Mesendoderm (in vitro differentiated cells): ENCODE measurements at regions not wholly inside any gene's neighbourhood (a gene's known extent, or its start where the extent isn't known, plus 50 kb on each side); places are given as distances from the start of the nearest gene placed in this dataset.

Source experiments
- DNase-seq: peaks from one replicate; pipeline ENCODE4 v3.0.0; 2013
- H2AK5ac ChIP-seq: 2 replicates; pipeline ENCODE4 v1.6.1; 2013; ENCODE audit warnings: low read length, inconsistent platforms
- H2BK120ac ChIP-seq: 2 replicates; pipeline ENCODE4 v1.6.1; 2013; ENCODE audit warnings: low read depth, mild to moderate bottlenecking, low read length, moderate library complexity, mixed read lengths
- H2BK15ac ChIP-seq: replicated peaks from 2 replicates; pipeline ENCODE4 v1.6.1; 2013; ENCODE audit warnings: low read depth, mild to moderate bottlenecking, moderate library complexity
- H2BK5ac ChIP-seq: 2 replicates; pipeline ENCODE4 v1.6.1; 2013; ENCODE audit warnings: low read length, inconsistent platforms
- H3K18ac ChIP-seq: 2 replicates; pipeline ENCODE4 v1.6.1; 2013; ENCODE audit warnings: mild to moderate bottlenecking, low read length, mixed read lengths
- H3K23ac ChIP-seq: one replicate; pipeline ENCODE4 v1.6.1; 2013; ENCODE audit warnings: low read length
- H3K27ac ChIP-seq: 2 replicates; pipeline ENCODE4 v1.5.1; 2013; ENCODE audit warnings: low read depth, mild to moderate bottlenecking, inconsistent platforms, low read length, moderate library complexity
- H3K27me3 ChIP-seq: 2 replicates; pipeline ENCODE4 v1.6.1; 2013; ENCODE audit warnings: low read length, control low read depth, mild to moderate bottlenecking, inconsistent platforms; ENCODE audit not compliant: insufficient read depth, poor library complexity
- H3K36me3 ChIP-seq: 2 replicates; pipeline ENCODE4 v1.6.1; 2013; ENCODE audit warnings: low read length, inconsistent platforms; ENCODE audit not compliant: control insufficient read depth, insufficient read depth
- H3K4ac ChIP-seq: one replicate; pipeline ENCODE4 v1.6.1; 2013; ENCODE audit warnings: low read depth, mild to moderate bottlenecking, low read length, moderate library complexity
- H3K4me1 ChIP-seq: 2 replicates; pipeline ENCODE4 v1.6.1; 2013; ENCODE audit warnings: low read depth, low read length, inconsistent platforms; ENCODE audit not compliant: control insufficient read depth
- H3K4me2 ChIP-seq: 2 replicates; pipeline ENCODE4 v1.6.1; 2013; ENCODE audit warnings: low read length
- H3K4me3 ChIP-seq: 2 replicates; pipeline ENCODE4 v1.5.1; 2013; ENCODE audit warnings: mild to moderate bottlenecking, low read length
- H3K56ac ChIP-seq: one replicate; pipeline ENCODE4 v1.6.1; 2013; ENCODE audit warnings: low read length
- H3K79me1 ChIP-seq: 2 replicates; pipeline ENCODE4 v1.6.1; 2013; ENCODE audit warnings: low read length, inconsistent platforms
- H3K79me2 ChIP-seq: 2 replicates; pipeline ENCODE4 v1.6.1; 2013; ENCODE audit warnings: mild to moderate bottlenecking, low read length; ENCODE audit not compliant: control insufficient read depth, insufficient read depth
- H3K9ac ChIP-seq: 2 replicates; pipeline ENCODE4 v1.6.1; 2013; ENCODE audit warnings: low read length, inconsistent platforms
- H4K5ac ChIP-seq: one replicate; pipeline ENCODE4 v1.6.1; 2013; ENCODE audit warnings: low read length
- H4K8ac ChIP-seq: one replicate; pipeline ENCODE4 v1.6.1; 2013; ENCODE audit warnings: low read depth, mild to moderate bottlenecking, control low read depth, low read length, moderate library complexity
- WGBS: extraction: QIAGEN DNeasy Blood & Tissue Kit; methylation state at CpG from one replicate; pipeline ENCODE4 v1.1.7; 2013; ENCODE audit warnings: low lambda C conversion rate, missing lambda C conversion rate; ENCODE audit not compliant: insufficient coverage; ENCODE audit errors: extremely low coverage; 5-methylcytosine and 5-hydroxymethylcytosine counted together

- Histone ChIP-seq H3K4me1 (no peaks in the 10 kb centered on the region), H3K56ac (no peak overlapping the region), H3K27me3 (no peaks in the 10 kb centered on the region), H3K4me3 (no peak overlapping the region), H3K4me2 (no peak overlapping the region), H3K23ac (no peak overlapping the region), H2BK5ac (no peak overlapping the region), H4K8ac (no peak overlapping the region), H4K5ac (no peak overlapping the region), H3K79me1 (no peaks in the 10 kb centered on the region), H3K36me3 (no peaks in the 10 kb centered on the region), H2BK120ac (no peak overlapping the region), H2AK5ac (no peak overlapping the region), H3K18ac (no peak overlapping the region), H3K79me2 (no peaks in the 10 kb centered on the region), H3K4ac (no peak overlapping the region), H3K9ac (no peak overlapping the region), H3K27ac (no peak overlapping the region), H2BK15ac (no peak overlapping the region)
- WGBS, result no CpG with 5 or more reads among the region's 3 CpGs
- DNase-seq, result no peak
Observed at GRCh38 chr1:60173729-60174505, 100.3 kb upstream of the C1orf87 start.

- Histone ChIP-seq H3K79me2 (no peaks in the 10 kb centered on the region), H2BK120ac (no peak overlapping the region), H3K9ac (no peak overlapping the region), H2BK5ac (no peak overlapping the region), H3K79me1 (no peaks in the 10 kb centered on the region), H3K4me1 (no peaks in the 10 kb centered on the region), H3K18ac (no peak overlapping the region), H3K36me3 (no peaks in the 10 kb centered on the region), H3K4me2 (no peak overlapping the region), H3K56ac (no peak overlapping the region), H3K23ac (no peak overlapping the region), H3K4me3 (no peak overlapping the region), H3K27me3 (no peaks in the 10 kb centered on the region), H3K27ac (no peak overlapping the region), H2BK15ac (no peak overlapping the region), H4K5ac (no peak overlapping the region), H3K4ac (no peak overlapping the region), H4K8ac (no peak overlapping the region), H2AK5ac (no peak overlapping the region)
- WGBS, result 100% methylated on average over 2 of the region's 2 CpGs
- no peak for DNase-seq
Observed at GRCh38 chr1:60173006-60173405, 99.4 kb upstream of the C1orf87 start.

DNA sequence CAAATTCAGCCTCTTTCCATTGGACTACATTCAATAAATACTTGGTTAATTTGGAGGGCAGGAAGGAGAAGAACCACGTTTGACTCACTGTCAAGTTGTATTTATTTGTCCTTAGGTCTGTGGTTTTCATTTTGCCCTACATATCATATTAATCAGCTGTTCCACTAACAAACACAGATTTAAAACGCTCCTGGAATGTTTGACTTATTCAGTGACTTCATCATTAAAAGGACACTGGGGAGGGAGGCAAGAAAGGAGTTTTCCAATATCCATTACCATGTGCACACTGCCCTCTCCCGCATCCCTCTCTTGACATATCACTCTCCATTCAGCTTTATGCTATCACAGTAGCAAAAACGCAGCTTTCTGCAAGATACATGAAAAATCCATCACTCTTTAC, 98.2 kb upstream of the C1orf87 start:
- no peak for DNase-seq
- no peaks in the 10 kb centered on the region for H3K4me1 ChIP-seq

DNA sequence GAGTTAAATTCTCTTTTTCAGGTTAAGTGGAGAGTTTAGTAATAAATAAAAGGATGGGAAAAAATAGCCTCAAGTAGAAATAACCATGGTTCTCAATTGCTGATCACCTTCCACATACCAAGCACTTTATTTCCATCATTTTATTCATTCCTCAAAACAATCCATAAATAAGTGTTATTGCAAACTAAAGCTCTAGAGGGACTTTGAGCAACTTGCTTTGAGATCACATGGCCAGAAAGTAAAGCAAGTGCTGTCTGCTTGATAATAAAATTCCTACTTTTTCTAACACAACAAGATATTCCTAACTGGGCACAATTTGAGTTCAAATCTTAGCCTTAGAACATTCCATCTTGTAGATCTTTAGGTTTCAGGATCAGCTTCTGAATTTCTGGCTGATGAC, 97.1 kb upstream of the C1orf87 start:
- no peak overlapping the region for H3K9ac ChIP-seq
- no peak for DNase-seq
- no peaks in the 10 kb centered on the region for H3K36me3 ChIP-seq
- H4K5ac ChIP-seq, result no peak overlapping the region
- no peak overlapping the region for H3K23ac ChIP-seq
- H3K4me3 ChIP-seq, result no peak overlapping the region
- no peak overlapping the region for H2AK5ac ChIP-seq
- no peak overlapping the region for H3K27ac ChIP-seq
- H2BK5ac ChIP-seq, result no peak overlapping the region
- no peaks in the 10 kb centered on the region for H3K79me1 ChIP-seq
- no peak overlapping the region for H4K8ac ChIP-seq
- no peaks in the 10 kb centered on the region for H3K27me3 ChIP-seq
- no peak overlapping the region for H3K18ac ChIP-seq
- no peak overlapping the region for H2BK120ac ChIP-seq
- H3K4me1 ChIP-seq, result no peaks in the 10 kb centered on the region
- H3K79me2 ChIP-seq, result no peaks in the 10 kb centered on the region
- no peak overlapping the region for H3K56ac ChIP-seq
- no peak overlapping the region for H3K4ac ChIP-seq
- H3K4me2 ChIP-seq, result no peak overlapping the region
- H2BK15ac ChIP-seq, result no peak overlapping the region

More for the DNA sequence above, 98.2 kb upstream of the C1orf87 start:
- no peak overlapping the region for H4K8ac ChIP-seq
- H3K79me1 ChIP-seq, result no peaks in the 10 kb centered on the region
- H3K4ac ChIP-seq, result no peak overlapping the region
- no peaks in the 10 kb centered on the region for H3K79me2 ChIP-seq
- H3K23ac ChIP-seq, result no peak overlapping the region
- no peak overlapping the region for H4K5ac ChIP-seq
- H3K36me3 ChIP-seq, result no peaks in the 10 kb centered on the region
- no CpG with 5 or more reads among the region's 4 CpGs for WGBS
- H2AK5ac ChIP-seq, result no peak overlapping the region
- no peak overlapping the region for H3K27ac ChIP-seq
- H3K9ac ChIP-seq, result no peak overlapping the region
- H3K18ac ChIP-seq, result no peak overlapping the region
- H3K4me2 ChIP-seq, result no peak overlapping the region
- H2BK5ac ChIP-seq, result no peak overlapping the region
- H2BK15ac ChIP-seq, result no peak overlapping the region
- no peak overlapping the region for H3K4me3 ChIP-seq
- no peaks in the 10 kb centered on the region for H3K27me3 ChIP-seq
- H2BK120ac ChIP-seq, result no peak overlapping the region
- no peak overlapping the region for H3K56ac ChIP-seq

DNA sequence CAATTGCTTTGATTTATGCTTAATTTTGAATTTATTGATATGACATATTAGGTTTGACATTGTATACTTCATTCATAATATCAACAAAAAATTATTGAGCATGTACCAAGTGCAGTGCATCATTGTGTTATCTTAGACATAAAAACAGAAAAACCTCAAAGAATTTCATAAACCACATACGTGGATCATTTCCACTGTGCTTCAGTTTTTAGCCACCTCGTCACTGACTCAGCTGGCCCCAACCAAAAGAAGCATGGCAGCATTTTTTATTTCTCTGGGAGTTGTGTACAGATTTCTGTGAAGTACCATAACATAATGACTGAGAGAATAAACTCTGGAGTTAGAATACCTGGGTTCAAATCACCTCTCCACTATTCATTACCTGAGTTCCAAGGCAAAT, 95.6 kb upstream of the C1orf87 start:
- Histone ChIP-seq H3K36me3 (no peaks in the 10 kb centered on the region), H2AK5ac (no peak overlapping the region), H4K5ac (no peak overlapping the region), H2BK120ac (no peak overlapping the region), H2BK5ac (no peak overlapping the region), H3K79me1 (no peaks in the 10 kb centered on the region), H3K4me3 (no peak overlapping the region), H3K56ac (no peak overlapping the region), H2BK15ac (no peak overlapping the region), H3K4me1 (no peaks in the 10 kb centered on the region), H3K27me3 (no peaks in the 10 kb centered on the region), H3K18ac (no peak overlapping the region), H3K9ac (no peak overlapping the region), H3K79me2 (no peaks in the 10 kb centered on the region), H3K4me2 (no peak overlapping the region), H4K8ac (no peak overlapping the region), H3K4ac (no peak overlapping the region), H3K27ac (no peak overlapping the region), H3K23ac (no peak overlapping the region)
- WGBS, result no CpG with 5 or more reads among the region's 2 CpGs
- no peak for DNase-seq

- no peaks in the 10 kb centered on the region for H3K27me3 ChIP-seq
- no peak overlapping the region for H3K18ac ChIP-seq
- H2BK120ac ChIP-seq, result no peak overlapping the region
- H2BK5ac ChIP-seq, result no peak overlapping the region
- H3K4me3 ChIP-seq, result no peak overlapping the region
- no peaks in the 10 kb centered on the region for H3K79me1 ChIP-seq
- H2AK5ac ChIP-seq, result no peak overlapping the region
- no peak overlapping the region for H4K5ac ChIP-seq
- no peak for DNase-seq
- H3K23ac ChIP-seq, result no peak overlapping the region
- H2BK15ac ChIP-seq, result no peak overlapping the region
- H3K9ac ChIP-seq, result no peak overlapping the region
- H3K4ac ChIP-seq, result no peak overlapping the region
- no peak overlapping the region for H4K8ac ChIP-seq
- no peak overlapping the region for H3K27ac ChIP-seq
- H3K4me1 ChIP-seq, result no peaks in the 10 kb centered on the region
- H3K79me2 ChIP-seq, result no peaks in the 10 kb centered on the region
- H3K56ac ChIP-seq, result no peak overlapping the region
- H3K36me3 ChIP-seq, result no peaks in the 10 kb centered on the region
- no peak overlapping the region for H3K4me2 ChIP-seq
- WGBS, result no CpG with 5 or more reads among the region's 2 CpGs
Observed at GRCh38 chr1:60162936-60163335, 89.4 kb upstream of the C1orf87 start.
